A549 (cell line): ENCODE measurements at regions not wholly inside any gene's neighbourhood (a gene's known extent, or its start where the extent isn't known, plus 50 kb on each side); places are given as distances from the start of the nearest gene placed in this dataset.

Experiments
- ATAC-seq, 2 experiments: fragments of 200-7000 bp in 1 of 2; fragments of >200 bp in 1 of 2; cut with Nextera tagmentation in 1 of 2; cut with Tn5 transposase in 1 of 2; 3 replicates each; pipeline versions ENCODE4 v1.8.0 to v1.9.1; 2018 to 2020; ENCODE audit warnings: mild to moderate bottlenecking in 1 of 2, moderate library complexity in 1 of 2
- CTCF ChIA-PET: fragments of 300-600 bp; sonication (Branson Sonifier 250); formaldehyde crosslinking; extraction: SDS; loops from one replicate; lab custom pipeline; 2021; ENCODE audit warnings: antibody characterized with exemption, inconsistent platforms; lab: Yijun Ruan, JAX
- POLR2A ChIA-PET: fragments of 350-600 bp; formaldehyde crosslinking; extraction: SDS; loops from one replicate; lab custom pipeline; 2021; ENCODE audit warnings: antibody characterized with exemption, inconsistent platforms; lab: Yijun Ruan, JAX
- DNase-seq, 2 experiments: peaks; one replicate each; pipeline versions ENCODE4 v3.0.0 to v3.0.0-alpha.2; 2011 to 2016; ENCODE audit warnings: low read depth in 1 of 2, low spot score in 1 of 2
- FAIRE-seq: peaks from 2 replicates; lab custom pipeline; 2011; peaks lifted over from hg19 to GRCh38; lab: Jason Lieb, UNC
- H3K27ac ChIP-seq, 2 experiments: fragments of >200 bp; sonication (Bioruptor Twin); formaldehyde crosslinking; 3 replicates each; pipeline ENCODE4 v1.5.1; 2016 to 2017
- H3K4me1 ChIP-seq: fragments of >200 bp; sonication (Bioruptor Twin); formaldehyde crosslinking; 3 replicates; pipeline ENCODE4 v1.6.1; 2016
- H3K4me2 ChIP-seq: fragments of >200 bp; sonication (Bioruptor Twin); formaldehyde crosslinking; 3 replicates; pipeline ENCODE4 v1.6.1; 2016
- H3K4me3 ChIP-seq: fragments of >200 bp; sonication (Bioruptor Twin); formaldehyde crosslinking; 3 replicates; pipeline ENCODE4 v1.5.1; 2016
- H3K9me3 ChIP-seq: fragments of >200 bp; sonication (Bioruptor Twin); formaldehyde crosslinking; 3 replicates; pipeline ENCODE4 v1.6.1; 2016
- CHD2 ChIP-seq: fragments of 150-350 bp; IDR thresholded peaks from 2 replicates; pipeline ENCODE4 v1.6.1; 2014; ENCODE audit warnings: low read length; ENCODE audit not compliant: partially characterized antibody
- CHD4 ChIP-seq: fragments of 200-600 bp; sonication (generic); IDR thresholded peaks from 2 replicates; pipeline ENCODE4 v1.6.1; 2016; ENCODE audit warnings: antibody characterized with exemption, mild to moderate bottlenecking, borderline replicate concordance
- EHF ChIP-seq: fragments of 250-450 bp; sonication (Bioruptor Pico); IDR thresholded peaks from 2 replicates; pipeline ENCODE4 v1.5.0; 2020; ENCODE audit warnings: mild to moderate bottlenecking
- ESRRA ChIP-seq: fragments of 150-350 bp; IDR thresholded peaks from 2 replicates; pipeline ENCODE4 v1.6.1; 2014; ENCODE audit warnings: mild to moderate bottlenecking, low read length, borderline replicate concordance
- FOSL2 ChIP-seq, 2 experiments: fragments of 450-650 bp in 1 of 2; fragments of >200 bp in 1 of 2; sonication (Bioruptor Twin) in 1 of 2; formaldehyde crosslinking; IDR thresholded peaks; 2 replicates each; pipeline versions ENCODE4 v1.5.0 to v1.6.1; 2016 to 2020; ENCODE audit warnings: mild to moderate bottlenecking in 1 of 2, moderate library complexity in 1 of 2
- FOXS1 ChIP-seq: fragments of 250-450 bp; sonication (Bioruptor Pico); IDR thresholded peaks from 2 replicates; pipeline ENCODE4 v1.5.0; 2020; ENCODE audit warnings: mild to moderate bottlenecking, moderate library complexity
- HDAC2 ChIP-seq: fragments of 200-600 bp; sonication (generic); IDR thresholded peaks from 2 replicates; pipeline ENCODE4 v1.6.1; 2016
- HOXA7 ChIP-seq: fragments of 250-450 bp; sonication (Bioruptor Pico); IDR thresholded peaks from 2 replicates; pipeline ENCODE4 v1.5.0; 2020; ENCODE audit warnings: mild to moderate bottlenecking, moderate library complexity
- MAFK ChIP-seq: fragments of 450-650 bp; IDR thresholded peaks from 2 replicates; pipeline ENCODE4 v1.6.1; 2014; ENCODE audit not compliant: partially characterized antibody
- NFE2L2 ChIP-seq: fragments of 150-350 bp; conservative IDR thresholded peaks from 2 replicates; pipeline ENCODE4 v1.6.1; 2014; ENCODE audit warnings: low read length
- PHF8 ChIP-seq: fragments of 200-600 bp; sonication (generic); IDR thresholded peaks from 2 replicates; pipeline ENCODE4 v1.6.1; 2016; ENCODE audit warnings: low read depth, mild to moderate bottlenecking, antibody characterized with exemption, moderate library complexity, borderline replicate concordance
- RARB ChIP-seq: fragments of 250-450 bp; sonication (Bioruptor Pico); IDR thresholded peaks from 2 replicates; pipeline ENCODE4 v1.8.0; 2021; ENCODE audit warnings: mild to moderate bottlenecking, moderate library complexity
- RFX5 ChIP-seq: fragments of 450-650 bp; IDR thresholded peaks from 2 replicates; pipeline ENCODE4 v1.7.1; 2014; ENCODE audit warnings: antibody characterized with exemption, mild to moderate bottlenecking, moderate library complexity
- SREBF2 ChIP-seq: fragments of 450-650 bp; IDR thresholded peaks from 2 replicates; pipeline ENCODE4 v1.6.1; 2014; ENCODE audit warnings: mild to moderate bottlenecking, moderate library complexity
- TFCP2L1 ChIP-seq: fragments of 250-450 bp; sonication (Bioruptor Pico); IDR thresholded peaks from 2 replicates; pipeline ENCODE4 v1.5.0; 2021; ENCODE audit warnings: mild to moderate bottlenecking
- ZFP36 ChIP-seq: fragments of 450-650 bp; IDR thresholded peaks from 2 replicates; pipeline ENCODE4 v1.6.1; 2014; ENCODE audit warnings: borderline replicate concordance; ENCODE audit not compliant: partially characterized antibody
- ZNF302 ChIP-seq: fragments of 250-450 bp; sonication (Bioruptor Pico); IDR thresholded peaks from 2 replicates; pipeline ENCODE4 v1.9.0; 2021; ENCODE audit warnings: inconsistent platforms, mild to moderate bottlenecking, moderate library complexity
- WGBS: methylation state at CpG from one replicate; pipeline ENCODE4 v1.1.6; 2017; ENCODE audit errors: missing lambda C conversion rate; 5-methylcytosine and 5-hydroxymethylcytosine counted together
- TF ChIP-seq, protein P1 (sequence below): fragments of 250-450 bp; sonication (Bioruptor Pico); IDR thresholded peaks from 2 replicates; pipeline ENCODE4 v1.5.0; 2020; ENCODE audit warnings: low read depth, mild to moderate bottlenecking, moderate library complexity
- TF ChIP-seq, protein P2 (sequence below): fragments of >200 bp; sonication (Bioruptor Twin); formaldehyde crosslinking; IDR thresholded peaks from 3 replicates; pipeline ENCODE4 v1.5.1; 2016
- TF ChIP-seq, protein P3 (sequence below): fragments of >200 bp; sonication (Bioruptor Twin); formaldehyde crosslinking; IDR thresholded peaks from 3 replicates; pipeline ENCODE4 v1.6.1; 2016
- TF ChIP-seq, protein P4 (sequence below): IDR thresholded peaks from 2 replicates; pipeline ENCODE4 v1.6.1; 2012

DNA sequence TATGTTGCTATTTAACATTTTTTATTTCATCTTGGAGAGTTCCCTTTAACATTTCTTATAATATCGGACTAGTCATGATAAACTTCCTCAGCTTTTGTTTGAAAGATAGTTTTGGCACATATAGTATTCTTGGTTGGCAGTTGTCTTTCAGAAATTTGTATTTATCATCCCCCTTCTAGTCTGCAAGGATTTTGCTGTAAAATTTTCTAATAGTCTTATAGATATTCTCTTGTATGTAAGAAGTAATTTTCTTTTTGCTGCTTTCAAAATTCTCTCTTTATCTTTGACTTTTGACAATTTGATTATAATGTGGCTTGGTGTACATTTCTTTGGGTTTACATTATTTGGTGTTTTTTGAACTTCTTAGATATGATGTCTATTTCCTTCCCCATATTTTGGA, 116.0 kb upstream of the AVPR1A start:
- H3K27ac ChIP-seq: no peak overlapping the region
- CTCF ChIA-PET: no interaction called here
- DNase-seq: no peak
- TF ChIP-seq ZFP36 (no peak), ZNF302 (no peak), PHF8 (no peak)
- TF ChIP-seq, all 56 proteins: peak for 0
- 21% methylated on average over 1 of the region's 1 CpG for WGBS
- Histone ChIP-seq H3K9me3 (peaks cover 11% of the 10 kb centered on the region; the same call in 1 of the 3 replicates), H3K4me1 (no peaks in the 10 kb centered on the region), H3K4me2 (no peak overlapping the region), H3K4me3 (no peak overlapping the region)
- no peak for ATAC-seq
- no peak for FAIRE-seq
- POLR2A ChIA-PET: no interaction called here

DNA sequence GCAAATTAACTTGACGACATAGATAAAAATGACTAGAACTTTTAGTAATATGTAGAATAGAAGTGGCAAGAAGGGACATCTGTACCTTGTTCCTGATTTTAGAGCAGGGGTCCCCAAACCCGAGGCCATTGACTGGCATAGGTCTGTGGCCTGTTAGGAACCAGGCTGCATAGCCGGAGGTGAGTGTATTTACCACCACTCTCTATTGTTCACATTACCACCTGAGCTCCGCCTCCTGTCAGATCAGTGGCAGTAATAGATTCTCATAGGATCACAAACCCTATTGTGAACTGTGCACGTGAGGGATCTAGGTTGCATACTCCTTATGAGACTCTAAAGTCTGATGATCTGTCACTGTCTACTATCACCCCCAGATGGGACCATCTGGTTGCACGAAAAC, 113.6 kb upstream of the AVPR1A start:
- Histone ChIP-seq H3K9me3 (peaks cover 11% of the 10 kb centered on the region; the same call in 1 of the 3 replicates), H3K4me1 (no peaks in the 10 kb centered on the region), H3K4me3 (no peak overlapping the region), H3K27ac (no peak overlapping the region), H3K4me2 (no peak overlapping the region)
- FAIRE-seq (no peak), ATAC-seq (no peak), DNase-seq (no peak)
- WGBS: 28% methylated on average over 6 of the region's 6 CpGs
- TF ChIP-seq TFCP2L1 (CRISPR knock-in tag) (no peak), HOXA7 (CRISPR knock-in tag) (no peak), ESRRA (no peak), CHD4 (no peak), HDAC2 (no peak), CHD2 (no peak), RARB (CRISPR knock-in tag) (no peak), FOSL2 (IDR thresholded peaks at IDR 0.05) (no peak), FOSL2 (CRISPR knock-in tag; IDR thresholded peaks at IDR 0.05) (no peak), FOXS1 (no peak), NFE2L2 (no peak)
- TF ChIP-seq, protein P1, sequence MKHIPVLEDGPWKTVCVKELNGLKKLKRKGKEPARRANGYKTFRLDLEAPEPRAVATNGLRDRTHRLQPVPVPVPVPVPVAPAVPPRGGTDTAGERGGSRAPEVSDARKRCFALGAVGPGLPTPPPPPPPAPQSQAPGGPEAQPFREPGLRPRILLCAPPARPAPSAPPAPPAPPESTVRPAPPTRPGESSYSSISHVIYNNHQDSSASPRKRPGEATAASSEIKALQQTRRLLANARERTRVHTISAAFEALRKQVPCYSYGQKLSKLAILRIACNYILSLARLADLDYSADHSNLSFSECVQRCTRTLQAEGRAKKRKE (CRISPR knock-in tag): no peak
- TF ChIP-seq, protein P2, sequence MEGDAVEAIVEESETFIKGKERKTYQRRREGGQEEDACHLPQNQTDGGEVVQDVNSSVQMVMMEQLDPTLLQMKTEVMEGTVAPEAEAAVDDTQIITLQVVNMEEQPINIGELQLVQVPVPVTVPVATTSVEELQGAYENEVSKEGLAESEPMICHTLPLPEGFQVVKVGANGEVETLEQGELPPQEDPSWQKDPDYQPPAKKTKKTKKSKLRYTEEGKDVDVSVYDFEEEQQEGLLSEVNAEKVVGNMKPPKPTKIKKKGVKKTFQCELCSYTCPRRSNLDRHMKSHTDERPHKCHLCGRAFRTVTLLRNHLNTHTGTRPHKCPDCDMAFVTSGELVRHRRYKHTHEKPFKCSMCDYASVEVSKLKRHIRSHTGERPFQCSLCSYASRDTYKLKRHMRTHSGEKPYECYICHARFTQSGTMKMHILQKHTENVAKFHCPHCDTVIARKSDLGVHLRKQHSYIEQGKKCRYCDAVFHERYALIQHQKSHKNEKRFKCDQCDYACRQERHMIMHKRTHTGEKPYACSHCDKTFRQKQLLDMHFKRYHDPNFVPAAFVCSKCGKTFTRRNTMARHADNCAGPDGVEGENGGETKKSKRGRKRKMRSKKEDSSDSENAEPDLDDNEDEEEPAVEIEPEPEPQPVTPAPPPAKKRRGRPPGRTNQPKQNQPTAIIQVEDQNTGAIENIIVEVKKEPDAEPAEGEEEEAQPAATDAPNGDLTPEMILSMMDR: no peak
- POLR2A ChIA-PET: no interaction called here
- CTCF ChIA-PET: interaction anchor here (1.1 to 1.4 kb wide), 2 partner anchors 13 to 113 kb away, joined by 3 read pairs; no protein-coding TSS in a partner anchor

DNA sequence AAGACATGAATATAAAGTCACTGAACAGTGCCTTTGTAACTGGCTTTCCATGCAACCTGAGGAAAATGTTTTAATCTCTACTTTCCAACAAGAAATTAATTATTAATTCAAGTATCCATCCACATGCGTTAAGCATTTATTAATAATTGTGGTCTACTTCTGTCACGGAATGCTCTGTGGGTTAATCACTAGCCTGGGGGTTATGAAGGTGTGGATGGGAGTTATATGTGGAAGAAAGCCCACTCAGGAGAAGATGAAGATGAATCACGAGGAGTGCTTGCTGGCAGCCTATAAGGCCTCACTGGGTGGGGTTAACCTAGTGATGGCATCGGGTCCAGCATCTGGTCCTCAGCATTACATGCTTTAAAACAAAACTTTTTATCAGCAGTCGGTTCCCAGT, 99.5 kb upstream of the AVPR1A start:
- ATAC-seq (no peak), FAIRE-seq (no peak), DNase-seq (no peak)
- 14% methylated on average over 5 of the region's 5 CpGs for WGBS
- Histone ChIP-seq H3K9me3 (no peaks in the 10 kb centered on the region), H3K27ac (no peak overlapping the region), H3K4me1 (no peaks in the 10 kb centered on the region), H3K4me3 (no peak overlapping the region)
- ChIA-PET POLR2A (no interaction called here), CTCF (no interaction called here)
- TF ChIP-seq EHF (no peak), SREBF2 (no peak), MAFK (no peak), CHD2 (no peak), RFX5 (no peak), NFE2L2 (no peak), RARB (CRISPR knock-in tag) (no peak), CHD4 (no peak)
- TF ChIP-seq, protein P3, sequence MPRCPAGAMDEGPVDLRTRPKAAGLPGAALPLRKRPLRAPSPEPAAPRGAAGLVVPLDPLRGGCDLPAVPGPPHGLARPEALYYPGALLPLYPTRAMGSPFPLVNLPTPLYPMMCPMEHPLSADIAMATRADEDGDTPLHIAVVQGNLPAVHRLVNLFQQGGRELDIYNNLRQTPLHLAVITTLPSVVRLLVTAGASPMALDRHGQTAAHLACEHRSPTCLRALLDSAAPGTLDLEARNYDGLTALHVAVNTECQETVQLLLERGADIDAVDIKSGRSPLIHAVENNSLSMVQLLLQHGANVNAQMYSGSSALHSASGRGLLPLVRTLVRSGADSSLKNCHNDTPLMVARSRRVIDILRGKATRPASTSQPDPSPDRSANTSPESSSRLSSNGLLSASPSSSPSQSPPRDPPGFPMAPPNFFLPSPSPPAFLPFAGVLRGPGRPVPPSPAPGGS: no peak
- TF ChIP-seq, protein P4, sequence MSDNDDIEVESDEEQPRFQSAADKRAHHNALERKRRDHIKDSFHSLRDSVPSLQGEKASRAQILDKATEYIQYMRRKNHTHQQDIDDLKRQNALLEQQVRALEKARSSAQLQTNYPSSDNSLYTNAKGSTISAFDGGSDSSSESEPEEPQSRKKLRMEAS: no peak
- TF ChIP-seq, all 56 proteins: peak for 0
- no peak overlapping the region for H3K4me2 ChIP-seq
